Keratinocyte (primary cell): ENCODE measurements at regions not wholly inside any gene's neighbourhood (a gene's known extent, or its start where the extent isn't known, plus 50 kb on each side); places are given as distances from the start of the nearest gene placed in this dataset.

ENCODE experiments used
- DNase-seq: peaks from one replicate; pipeline ENCODE4 v3.0.0-alpha.2; 2011; ENCODE audit warnings: low read depth, missing footprints, low spot score
- FAIRE-seq: peaks from 2 replicates; lab custom pipeline; 2011; peaks lifted over from hg19 to GRCh38; lab: Jason Lieb, UNC
- H2AFZ ChIP-seq: 2 replicates; pipeline ENCODE4 v1.6.0; 2012; ENCODE audit warnings: low read length, control low read depth, inconsistent platforms; ENCODE audit not compliant: control insufficient read depth
- H3K27ac ChIP-seq: 2 replicates; pipeline ENCODE4 v1.5.1; 2011; ENCODE audit warnings: low read length; ENCODE audit not compliant: control insufficient read depth, insufficient read depth
- H3K27me3 ChIP-seq: 3 replicates; pipeline ENCODE4 v1.6.0; 2011; ENCODE audit warnings: low read length; ENCODE audit not compliant: control insufficient read depth, insufficient read depth; ENCODE audit errors: extremely low read depth
- H3K36me3 ChIP-seq, 2 experiments: 2 replicates in 1 of 2; 3 replicates in 1 of 2; pipeline ENCODE4 v1.5.1; 2011; ENCODE audit warnings: low read length in 2 of 2, mild to moderate bottlenecking in 1 of 2; ENCODE audit not compliant: control insufficient read depth in 2 of 2, insufficient read depth in 2 of 2; ENCODE audit errors: extremely low read depth in 1 of 2
- H3K4me1 ChIP-seq: 3 replicates; pipeline ENCODE4 v1.5.1; 2011; ENCODE audit warnings: low read length; ENCODE audit not compliant: control insufficient read depth, insufficient read depth; ENCODE audit errors: extremely low read depth
- H3K4me2 ChIP-seq: 3 replicates; pipeline ENCODE4 v1.6.0; 2011; ENCODE audit warnings: low read depth, low read length; ENCODE audit not compliant: control insufficient read depth, insufficient read depth; ENCODE audit errors: extremely low read depth
- H3K4me3 ChIP-seq, 3 experiments: fragments of 200-600 bp in 1 of 3; sonication (generic) in 1 of 3; 2 replicates in 2 of 3; 3 replicates in 1 of 3; pipeline ENCODE4 v1.5.1; 2011 to 2016; ENCODE audit warnings: low read length in 3 of 3, mild to moderate bottlenecking in 3 of 3, control low read depth in 2 of 3, inconsistent platforms in 1 of 3, low read depth in 1 of 3, mixed read lengths in 1 of 3, mixed run types in 1 of 3, moderate library complexity in 1 of 3; ENCODE audit not compliant: control insufficient read depth in 2 of 3, insufficient read depth in 2 of 3; ENCODE audit errors: extremely low read depth in 1 of 3
- H3K79me2 ChIP-seq: 2 replicates; pipeline ENCODE4 v1.6.0; 2012; ENCODE audit warnings: low read length; ENCODE audit not compliant: control insufficient read depth, insufficient read depth
- H3K9ac ChIP-seq: 3 replicates; pipeline ENCODE4 v1.6.0; 2011; ENCODE audit warnings: low read length; ENCODE audit not compliant: control insufficient read depth, insufficient read depth; ENCODE audit errors: extremely low read depth
- H3K9me1 ChIP-seq: 3 replicates; pipeline ENCODE4 v1.6.0; 2011; ENCODE audit warnings: low read length; ENCODE audit not compliant: control insufficient read depth, insufficient read depth; ENCODE audit errors: extremely low read depth
- H3K9me3 ChIP-seq: 2 replicates; pipeline ENCODE4 v1.5.1; 2012; ENCODE audit warnings: low read depth, low read length; ENCODE audit not compliant: control insufficient read depth
- H4K20me1 ChIP-seq: 3 replicates; pipeline ENCODE4 v1.6.0; 2011; ENCODE audit warnings: low read length; ENCODE audit not compliant: control insufficient read depth, insufficient read depth; ENCODE audit errors: extremely low read depth
- EZH2 ChIP-seq: IDR thresholded peaks from one replicate; pipeline ENCODE4 v1.6.1; 2012; ENCODE audit warnings: inconsistent platforms, mild to moderate bottlenecking, low read length, moderate library complexity
- dilution Hi-C: fragments of 300-500 bp; cut with MboI; formaldehyde crosslinking; loops from one replicate; pipeline ENCODE4 v1.7.0; 2020; ENCODE audit warnings: low sequenced_read_pairs; ENCODE audit not compliant: extremely low pct_ligation_motif_present
- TF ChIP-seq, protein P1 (sequence below), 3 experiments: IDR thresholded peaks in 1 of 3; conservative IDR thresholded peaks in 1 of 3; optimal IDR thresholded peaks in 1 of 3; 2 replicates in 2 of 3; 3 replicates in 1 of 3; pipeline versions ENCODE3 to v1.5.1; 2011; ENCODE audit warnings: low read length in 3 of 3, mild to moderate bottlenecking in 3 of 3, moderate library complexity in 2 of 3, control low read depth in 1 of 3, inconsistent platforms in 1 of 3; ENCODE audit not compliant: insufficient read depth in 2 of 3; ENCODE audit errors: extremely low read depth in 1 of 3

DNA sequence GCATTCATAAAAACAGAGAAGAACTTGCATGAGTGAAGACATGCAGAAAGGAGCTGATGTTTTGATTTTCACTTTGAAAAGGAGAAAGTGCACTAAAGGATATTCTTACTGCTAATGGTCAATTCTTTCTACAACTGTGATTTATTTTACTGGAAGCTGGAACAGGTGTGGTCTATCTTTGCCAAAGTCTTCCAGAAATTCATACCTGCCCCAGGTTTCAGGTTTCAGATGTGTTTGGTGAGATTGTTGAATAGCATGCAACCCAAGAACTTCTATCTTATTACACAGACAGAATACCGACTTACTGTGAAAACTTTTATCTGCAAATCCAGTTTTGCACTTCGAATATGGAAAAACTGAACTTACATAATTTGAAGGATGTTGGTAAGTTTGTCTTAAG is 388.3 kb downstream of the PDGFC start:
- dilution Hi-C loops = no loop called here
- Histone ChIP-seq H2AFZ (no peak overlapping the region), H3K79me2 (no peaks in the 10 kb centered on the region), H3K9me3 (no peaks in the 10 kb centered on the region), H3K4me1 (peaks cover 7% of the 10 kb centered on the region), H3K4me2 (peak overlapping the region; percentile 17), H3K4me3 (no peak overlapping the region), H3K36me3 (no peaks in the 10 kb centered on the region), H3K9me1 (no peaks in the 10 kb centered on the region), H3K9ac (no peak overlapping the region), H3K27me3 (no peaks in the 10 kb centered on the region), H3K27ac (no peak overlapping the region), H4K20me1 (no peaks in the 10 kb centered on the region)
- FAIRE-seq = no peak
- TF ChIP-seq, protein P1, sequence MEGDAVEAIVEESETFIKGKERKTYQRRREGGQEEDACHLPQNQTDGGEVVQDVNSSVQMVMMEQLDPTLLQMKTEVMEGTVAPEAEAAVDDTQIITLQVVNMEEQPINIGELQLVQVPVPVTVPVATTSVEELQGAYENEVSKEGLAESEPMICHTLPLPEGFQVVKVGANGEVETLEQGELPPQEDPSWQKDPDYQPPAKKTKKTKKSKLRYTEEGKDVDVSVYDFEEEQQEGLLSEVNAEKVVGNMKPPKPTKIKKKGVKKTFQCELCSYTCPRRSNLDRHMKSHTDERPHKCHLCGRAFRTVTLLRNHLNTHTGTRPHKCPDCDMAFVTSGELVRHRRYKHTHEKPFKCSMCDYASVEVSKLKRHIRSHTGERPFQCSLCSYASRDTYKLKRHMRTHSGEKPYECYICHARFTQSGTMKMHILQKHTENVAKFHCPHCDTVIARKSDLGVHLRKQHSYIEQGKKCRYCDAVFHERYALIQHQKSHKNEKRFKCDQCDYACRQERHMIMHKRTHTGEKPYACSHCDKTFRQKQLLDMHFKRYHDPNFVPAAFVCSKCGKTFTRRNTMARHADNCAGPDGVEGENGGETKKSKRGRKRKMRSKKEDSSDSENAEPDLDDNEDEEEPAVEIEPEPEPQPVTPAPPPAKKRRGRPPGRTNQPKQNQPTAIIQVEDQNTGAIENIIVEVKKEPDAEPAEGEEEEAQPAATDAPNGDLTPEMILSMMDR (optimal IDR thresholded peaks at IDR 0.05 in 1 of 3, IDR thresholded peaks at IDR 0.05 in 1 of 3, conservative IDR thresholded peaks at IDR 0.05 in 1 of 3; ENCODE audit: extremely low read depth in 1 of 3, insufficient read depth in 2 of 3, low read length in 3 of 3) = no peak
- no peak for TF ChIP-seq EZH2
- no peak for DNase-seq

DNA sequence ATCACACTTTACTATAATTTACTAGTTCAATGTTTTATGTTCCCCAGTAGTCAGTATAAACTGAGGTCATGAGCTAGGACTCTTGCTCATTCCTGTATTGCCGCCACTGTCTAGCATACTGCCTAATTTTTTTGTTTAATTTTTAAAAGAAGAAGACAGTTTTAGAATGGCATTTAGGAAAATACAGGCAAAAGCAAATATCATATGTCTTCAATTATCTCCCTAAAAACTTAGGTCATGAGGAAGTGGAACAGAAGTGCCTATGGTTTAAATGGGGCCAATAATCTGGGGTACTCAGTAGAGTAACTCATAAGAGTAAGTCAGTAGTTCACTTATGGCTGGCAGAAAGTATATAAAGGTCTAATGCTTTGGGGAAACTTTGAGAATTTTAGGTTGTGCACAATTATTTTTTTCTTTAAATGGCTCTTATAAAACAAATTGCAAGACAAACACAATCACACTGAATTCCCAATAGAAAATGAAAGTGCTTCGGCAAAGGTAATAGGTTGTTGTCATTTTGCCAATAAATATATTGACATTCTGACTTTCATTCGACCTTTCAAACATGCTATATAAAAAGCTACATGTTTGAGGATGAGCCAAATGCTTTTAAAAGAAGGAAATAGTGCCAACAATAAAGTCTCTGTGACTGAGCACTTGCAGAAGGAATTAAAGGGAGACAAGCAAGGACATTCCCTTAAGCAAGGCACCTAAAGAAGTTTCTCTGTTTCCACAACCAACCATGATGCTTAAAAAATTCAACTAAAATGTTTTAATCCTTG is 390.1 kb downstream of the PDGFC start:
- no peak for FAIRE-seq

More for the DNA sequence above, 390.1 kb downstream of the PDGFC start:
- no peak overlapping the region for H3K9ac ChIP-seq
- peaks cover 7% of the 10 kb centered on the region for H3K4me1 ChIP-seq
- DNase-seq = no peak
- no peaks in the 10 kb centered on the region for H3K36me3 ChIP-seq
- peak overlapping the region; percentile 80 for H2AFZ ChIP-seq
- dilution Hi-C loops = no loop called here
- H4K20me1 ChIP-seq = no peaks in the 10 kb centered on the region
- no peaks in the 10 kb centered on the region for H3K9me1 ChIP-seq
- H3K27ac ChIP-seq = no peak overlapping the region
- H3K4me3 ChIP-seq = peak overlapping the region in 2 of 3 experiments; percentile 61 to 67
- TF ChIP-seq EZH2 = no peak
- no peaks in the 10 kb centered on the region for H3K9me3 ChIP-seq
- peak overlapping the region; percentile 91 for H3K4me2 ChIP-seq
- H3K79me2 ChIP-seq = no peaks in the 10 kb centered on the region
- no peaks in the 10 kb centered on the region for H3K27me3 ChIP-seq
